ENCODE measurements at regions not wholly inside any gene's neighbourhood (a gene's known extent, or its start where the extent isn't known, plus 50 kb on each side); places are given as distances from the start of the nearest gene placed in this dataset.

GRCh38 chr2:120528051-120528692 is 182.2 kb downstream of the INHBB start:
- no peak overlapping the region for H3K4me3 ChIP-seq (ENCODE audit: low read depth in 1 of 5, low read length in 5 of 5)
- peaks cover 0 to 7% (median 0%) of the 10 kb centered on the region in 5 donors for H3K9me3 ChIP-seq (ENCODE audit: control insufficient read depth in 5 of 5, low read length in 5 of 5)
- H3K27me3 ChIP-seq (ENCODE audit: control insufficient read depth in 5 of 5, insufficient read depth in 4 of 5, low read length in 5 of 5) = no peaks in the 10 kb centered on the region
- no peak overlapping the region for H3K9ac ChIP-seq (ENCODE audit: low read length in 5 of 5)
- H3K27ac ChIP-seq (ENCODE audit: low read depth, low read length) = no peak overlapping the region
- H3K36me3 ChIP-seq (ENCODE audit: control insufficient read depth in 5 of 5, insufficient read depth in 5 of 5, low read length in 5 of 5) = no peaks in the 10 kb centered on the region
- H3K4me1 ChIP-seq (ENCODE audit: control insufficient read depth in 5 of 5, insufficient read depth in 5 of 5, low read length in 5 of 5) = peaks cover 4 to 60% (median 51%) of the 10 kb centered on the region in 5 donors

DNA sequence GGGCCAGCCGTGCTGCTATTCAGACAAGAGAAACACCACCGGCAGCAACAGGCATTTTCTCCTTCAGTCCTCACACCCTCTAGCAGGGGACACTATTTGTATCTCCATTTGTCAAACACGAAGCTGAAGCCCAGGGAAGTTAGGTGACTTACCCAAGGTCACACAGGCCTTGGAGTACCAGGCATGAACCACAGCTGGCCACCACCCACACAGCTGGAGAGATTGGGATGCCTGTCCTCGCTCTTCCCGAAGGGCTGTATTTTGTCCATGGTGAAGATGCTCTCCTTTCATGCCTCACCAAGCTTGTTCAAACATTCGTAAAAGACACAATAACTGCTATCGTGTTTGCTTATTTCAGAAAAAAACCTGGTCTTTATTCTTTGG is 182.7 kb downstream of the INHBB start:
- Histone ChIP-seq H3K27ac (ENCODE audit: low read depth, low read length) (no peak overlapping the region), H3K36me3 (ENCODE audit: control insufficient read depth in 5 of 5, insufficient read depth in 5 of 5, low read length in 5 of 5) (no peaks in the 10 kb centered on the region), H3K4me1 (ENCODE audit: control insufficient read depth in 5 of 5, insufficient read depth in 5 of 5, low read length in 5 of 5) (peaks cover 4 to 60% (median 51%) of the 10 kb centered on the region in 5 donors), H3K27me3 (ENCODE audit: control insufficient read depth in 5 of 5, insufficient read depth in 4 of 5, low read length in 5 of 5) (no peaks in the 10 kb centered on the region), H3K9me3 (ENCODE audit: control insufficient read depth in 5 of 5, low read length in 5 of 5) (peaks cover 0 to 7% (median 0%) of the 10 kb centered on the region in 5 donors), H3K4me3 (ENCODE audit: low read depth in 1 of 5, low read length in 5 of 5) (no peak overlapping the region), H3K9ac (ENCODE audit: low read length in 5 of 5) (no peak overlapping the region)

DNA sequence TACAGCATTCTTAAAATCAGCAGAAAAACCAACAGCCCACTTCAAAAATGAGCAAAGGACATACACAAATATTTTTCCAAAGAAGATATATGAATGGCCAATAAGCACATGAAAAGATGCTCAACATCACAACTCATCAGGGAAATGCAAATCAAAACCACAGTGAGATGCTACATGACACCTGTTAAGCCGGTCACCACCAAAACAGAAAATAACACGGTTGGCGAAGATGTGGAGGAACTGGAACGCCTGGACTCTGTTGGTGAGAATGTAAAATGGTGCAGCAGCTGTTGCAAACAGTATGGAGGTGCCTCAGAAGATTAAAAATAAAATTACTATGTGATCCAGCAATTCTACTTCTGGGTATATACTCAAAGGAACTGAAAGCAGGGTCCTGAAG is 184.8 kb downstream of the INHBB start:
- Histone ChIP-seq H3K9me3 (ENCODE audit: control insufficient read depth in 5 of 5, low read length in 5 of 5) (peaks cover 0 to 7% (median 0%) of the 10 kb centered on the region in 5 donors), H3K9ac (ENCODE audit: low read length in 5 of 5) (no peak overlapping the region), H3K4me3 (ENCODE audit: low read depth in 1 of 5, low read length in 5 of 5) (no peak overlapping the region), H3K27ac (ENCODE audit: low read depth, low read length) (no peak overlapping the region), H3K36me3 (ENCODE audit: control insufficient read depth in 5 of 5, insufficient read depth in 5 of 5, low read length in 5 of 5) (no peaks in the 10 kb centered on the region), H3K27me3 (ENCODE audit: control insufficient read depth in 5 of 5, insufficient read depth in 4 of 5, low read length in 5 of 5) (no peaks in the 10 kb centered on the region), H3K4me1 (ENCODE audit: control insufficient read depth in 5 of 5, insufficient read depth in 5 of 5, low read length in 5 of 5) (peaks cover 2 to 49% (median 34%) of the 10 kb centered on the region in 5 donors)

- Histone ChIP-seq H3K27ac (ENCODE audit: low read depth, low read length) (no peak overlapping the region), H3K9ac (ENCODE audit: low read length in 5 of 5) (no peak overlapping the region), H3K4me3 (ENCODE audit: low read depth in 1 of 5, low read length in 5 of 5) (no peak overlapping the region), H3K9me3 (ENCODE audit: control insufficient read depth in 5 of 5, low read length in 5 of 5) (peaks cover 0 to 7% (median 0%) of the 10 kb centered on the region in 5 donors), H3K36me3 (ENCODE audit: control insufficient read depth in 5 of 5, insufficient read depth in 5 of 5, low read length in 5 of 5) (no peaks in the 10 kb centered on the region), H3K4me1 (ENCODE audit: control insufficient read depth in 5 of 5, insufficient read depth in 5 of 5, low read length in 5 of 5) (peaks cover 0 to 44% (median 37%) of the 10 kb centered on the region in 5 donors), H3K27me3 (ENCODE audit: control insufficient read depth in 5 of 5, insufficient read depth in 4 of 5, low read length in 5 of 5) (no peaks in the 10 kb centered on the region)
Observed at GRCh38 chr2:120531365-120531764, 185.4 kb downstream of the INHBB start.

- Histone ChIP-seq H3K9ac (ENCODE audit: low read length in 5 of 5) (no peak overlapping the region), H3K27me3 (ENCODE audit: control insufficient read depth in 5 of 5, insufficient read depth in 4 of 5, low read length in 5 of 5) (no peaks in the 10 kb centered on the region), H3K27ac (ENCODE audit: low read depth, low read length) (no peak overlapping the region), H3K36me3 (ENCODE audit: control insufficient read depth in 5 of 5, insufficient read depth in 5 of 5, low read length in 5 of 5) (no peaks in the 10 kb centered on the region), H3K4me1 (ENCODE audit: control insufficient read depth in 5 of 5, insufficient read depth in 5 of 5, low read length in 5 of 5) (peaks cover 0 to 39% (median 34%) of the 10 kb centered on the region in 5 donors), H3K9me3 (ENCODE audit: control insufficient read depth in 5 of 5, low read length in 5 of 5) (peaks cover 0 to 7% (median 0%) of the 10 kb centered on the region in 5 donors), H3K4me3 (ENCODE audit: low read depth in 1 of 5, low read length in 5 of 5) (no peak overlapping the region)
Observed at GRCh38 chr2:120531863-120532600, 186.1 kb downstream of the INHBB start.

DNA sequence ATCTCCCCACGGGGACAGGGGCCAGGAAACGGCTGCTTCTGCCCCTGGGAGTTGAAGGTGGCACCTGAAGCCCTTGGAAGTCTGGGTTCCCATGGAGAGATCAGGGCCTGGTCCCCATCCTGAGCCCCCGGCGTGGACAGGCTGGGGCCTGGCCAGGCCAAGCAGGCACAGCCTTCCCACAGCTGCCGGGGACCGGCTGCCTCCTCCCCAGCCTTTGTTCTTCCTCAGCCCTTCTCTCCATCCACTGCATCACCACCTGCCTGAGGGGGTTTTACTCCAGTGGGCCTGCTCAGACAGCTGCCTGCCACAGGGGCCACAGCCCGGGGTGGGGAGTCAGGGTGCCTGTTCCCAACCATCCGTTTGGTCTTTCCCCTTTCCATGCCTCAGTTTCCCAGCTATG is 187.7 kb downstream of the INHBB start:
- H3K4me1 ChIP-seq (ENCODE audit: control insufficient read depth in 5 of 5, insufficient read depth in 5 of 5, low read length in 5 of 5) = peaks cover 0 to 31% (median 20%) of the 10 kb centered on the region in 5 donors
- no peaks in the 10 kb centered on the region for H3K36me3 ChIP-seq (ENCODE audit: control insufficient read depth in 5 of 5, insufficient read depth in 5 of 5, low read length in 5 of 5)
- no peaks in the 10 kb centered on the region for H3K27me3 ChIP-seq (ENCODE audit: control insufficient read depth in 5 of 5, insufficient read depth in 4 of 5, low read length in 5 of 5)
- no peak overlapping the region for H3K9ac ChIP-seq (ENCODE audit: low read length in 5 of 5)
- no peak overlapping the region for H3K4me3 ChIP-seq (ENCODE audit: low read depth in 1 of 5, low read length in 5 of 5)
- peaks cover 0 to 7% (median 0%) of the 10 kb centered on the region in 5 donors for H3K9me3 ChIP-seq (ENCODE audit: control insufficient read depth in 5 of 5, low read length in 5 of 5)
- no peak overlapping the region for H3K27ac ChIP-seq (ENCODE audit: low read depth, low read length)

DNA sequence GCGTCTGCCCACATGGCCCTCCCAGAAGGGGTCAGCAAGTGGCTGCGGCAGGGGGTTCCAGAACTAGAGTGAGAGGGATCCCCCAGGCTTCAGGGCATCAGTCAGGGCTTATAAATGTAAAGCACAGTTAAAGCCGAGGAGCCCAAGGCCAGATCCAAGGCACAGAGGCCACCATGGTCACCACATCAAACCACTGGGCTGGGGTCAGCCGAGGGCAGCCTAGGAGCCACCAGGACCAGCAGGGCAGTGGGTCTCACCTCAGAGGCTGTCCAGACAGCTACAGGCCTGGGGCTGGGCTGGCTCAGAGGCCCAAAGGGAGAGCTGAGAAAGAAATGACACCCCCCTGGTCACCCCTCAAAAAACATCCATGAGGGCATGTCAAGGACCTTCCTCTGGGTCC is 188.5 kb downstream of the INHBB start:
- H3K9me3 ChIP-seq (ENCODE audit: control insufficient read depth in 5 of 5, low read length in 5 of 5) = peaks cover 0 to 6% (median 0%) of the 10 kb centered on the region in 5 donors
- H3K9ac ChIP-seq (ENCODE audit: low read length in 5 of 5) = no peak overlapping the region
- H3K4me3 ChIP-seq (ENCODE audit: low read depth in 1 of 5, low read length in 5 of 5) = no peak overlapping the region
- H3K36me3 ChIP-seq (ENCODE audit: control insufficient read depth in 5 of 5, insufficient read depth in 5 of 5, low read length in 5 of 5) = no peaks in the 10 kb centered on the region
- no peak overlapping the region for H3K27ac ChIP-seq (ENCODE audit: low read depth, low read length)
- no peaks in the 10 kb centered on the region for H3K27me3 ChIP-seq (ENCODE audit: control insufficient read depth in 5 of 5, insufficient read depth in 4 of 5, low read length in 5 of 5)
- peaks cover 0 to 35% (median 29%) of the 10 kb centered on the region in 5 donors for H3K4me1 ChIP-seq (ENCODE audit: control insufficient read depth in 5 of 5, insufficient read depth in 5 of 5, low read length in 5 of 5)

DNA sequence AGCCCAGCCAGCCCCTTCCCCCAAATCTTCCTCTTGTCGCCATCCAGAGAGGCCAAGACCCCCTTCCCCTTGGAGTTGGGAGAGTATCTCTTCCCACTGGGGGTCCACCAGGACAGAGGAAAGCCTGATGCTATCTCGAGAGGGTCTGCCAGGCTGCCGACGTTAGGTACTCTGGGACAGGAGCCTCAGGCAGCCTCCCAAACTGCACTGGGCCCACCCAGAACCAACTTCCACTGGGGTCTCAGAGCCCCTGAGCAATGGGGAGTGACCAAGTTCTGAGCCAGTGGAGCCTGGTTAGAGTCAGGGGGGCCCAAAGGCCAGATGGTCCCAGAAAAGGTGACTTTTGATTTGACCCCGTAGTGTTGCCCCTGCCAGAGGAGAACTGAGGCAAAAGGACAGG is 189.1 kb downstream of the INHBB start:
- no peaks in the 10 kb centered on the region for H3K27me3 ChIP-seq (ENCODE audit: control insufficient read depth in 5 of 5, insufficient read depth in 4 of 5, low read length in 5 of 5)
- H3K9ac ChIP-seq (ENCODE audit: low read length in 5 of 5) = no peak overlapping the region
- no peak overlapping the region for H3K27ac ChIP-seq (ENCODE audit: low read depth, low read length)
- no peaks in the 10 kb centered on the region for H3K36me3 ChIP-seq (ENCODE audit: control insufficient read depth in 5 of 5, insufficient read depth in 5 of 5, low read length in 5 of 5)
- no peak overlapping the region for H3K4me3 ChIP-seq (ENCODE audit: low read depth in 1 of 5, low read length in 5 of 5)
- peaks cover 0 to 5% (median 0%) of the 10 kb centered on the region in 5 donors for H3K9me3 ChIP-seq (ENCODE audit: control insufficient read depth in 5 of 5, low read length in 5 of 5)
- H3K4me1 ChIP-seq (ENCODE audit: control insufficient read depth in 5 of 5, insufficient read depth in 5 of 5, low read length in 5 of 5) = peaks cover 2 to 38% (median 32%) of the 10 kb centered on the region in 5 donors

GRCh38 chr2:120536141-120536540 is 190.2 kb downstream of the INHBB start:
- no peaks in the 10 kb centered on the region for H3K9me3 ChIP-seq (ENCODE audit: control insufficient read depth in 5 of 5, low read length in 5 of 5)
- no peaks in the 10 kb centered on the region for H3K27me3 ChIP-seq (ENCODE audit: control insufficient read depth in 5 of 5, insufficient read depth in 4 of 5, low read length in 5 of 5)
- no peak overlapping the region for H3K27ac ChIP-seq (ENCODE audit: low read depth, low read length)
- no peak overlapping the region for H3K4me3 ChIP-seq (ENCODE audit: low read depth in 1 of 5, low read length in 5 of 5)
- no peak overlapping the region for H3K9ac ChIP-seq (ENCODE audit: low read length in 5 of 5)
- no peaks in the 10 kb centered on the region for H3K36me3 ChIP-seq (ENCODE audit: control insufficient read depth in 5 of 5, insufficient read depth in 5 of 5, low read length in 5 of 5)
- peaks cover 7 to 47% (median 40%) of the 10 kb centered on the region in 5 donors for H3K4me1 ChIP-seq (ENCODE audit: control insufficient read depth in 5 of 5, insufficient read depth in 5 of 5, low read length in 5 of 5)

GRCh38 chr2:120538691-120539423 is 192.9 kb downstream of the INHBB start:
- Histone ChIP-seq H3K27me3 (ENCODE audit: control insufficient read depth in 5 of 5, insufficient read depth in 4 of 5, low read length in 5 of 5) (no peaks in the 10 kb centered on the region), H3K4me1 (ENCODE audit: control insufficient read depth in 5 of 5, insufficient read depth in 5 of 5, low read length in 5 of 5) (peaks cover 7 to 43% (median 30%) of the 10 kb centered on the region in 5 donors), H3K4me3 (ENCODE audit: low read depth in 1 of 5, low read length in 5 of 5) (no peak overlapping the region), H3K36me3 (ENCODE audit: control insufficient read depth in 5 of 5, insufficient read depth in 5 of 5, low read length in 5 of 5) (no peaks in the 10 kb centered on the region), H3K9me3 (ENCODE audit: control insufficient read depth in 5 of 5, low read length in 5 of 5) (no peaks in the 10 kb centered on the region), H3K27ac (ENCODE audit: low read depth, low read length) (no peak overlapping the region), H3K9ac (ENCODE audit: low read length in 5 of 5) (no peak overlapping the region)

Data from subcutaneous abdominal adipose tissue (tissue), 5 donors.